NCI-H446 treated with DMSO at 0.1 percent for 48 hours (cell line): ENCODE measurements at regions not wholly inside any gene's neighbourhood (a gene's known extent, or its start where the extent isn't known, plus 50 kb on each side); places are given as distances from the start of the nearest gene placed in this dataset.
A peak's percentile ranks its signal among the peaks of the same experiment; 100 is the strongest.

Experiments used
- DNase-seq: peaks from one replicate; lab custom pipeline; 2025; lab: John Stamatoyannopoulos, UW

DNA sequence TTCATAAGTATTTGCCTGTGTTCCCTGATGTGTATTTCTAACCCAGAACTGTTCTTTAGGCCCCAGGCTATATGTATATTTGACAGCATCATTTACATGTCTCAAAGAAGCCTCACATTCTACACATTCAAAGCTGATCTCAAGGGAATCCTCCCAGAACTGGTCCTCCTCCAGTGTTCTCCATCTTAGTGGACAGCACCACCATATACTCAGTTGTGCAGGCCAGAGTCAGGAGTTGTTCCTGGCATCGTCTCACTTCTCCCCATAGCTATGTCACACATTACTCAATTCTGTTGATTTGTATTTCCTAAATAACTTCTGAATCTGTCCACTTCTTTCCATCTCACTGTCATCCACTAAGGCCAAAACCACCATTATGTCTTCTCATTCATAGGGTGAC, 82.8 kb upstream of the TRPC3 start:
- no peak for DNase-seq

GRCh38 chr4:122027203-122027602, 75.3 kb upstream of the TRPC3 start:
- no peak for DNase-seq

DNA sequence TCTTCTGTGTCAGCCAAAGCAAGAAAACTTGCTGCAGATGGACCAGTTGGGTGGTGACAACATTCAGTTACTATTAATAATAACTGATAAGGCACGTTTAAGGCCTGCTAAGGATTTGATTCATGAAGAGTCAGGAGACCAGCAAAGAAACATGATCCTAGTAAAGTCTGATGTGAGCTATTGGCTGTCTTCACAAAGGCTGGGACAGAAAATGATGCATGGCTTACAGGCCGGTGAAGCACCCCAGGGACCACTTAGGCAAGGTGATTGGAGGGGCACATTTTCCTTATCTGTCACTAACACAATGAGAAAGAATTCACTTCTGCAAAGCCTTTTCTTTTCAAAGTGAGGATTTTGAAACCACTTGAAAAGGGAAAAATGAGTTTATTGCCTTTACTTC, 65.4 kb upstream of the TRPC3 start:
- DNase-seq = no peak

DNA sequence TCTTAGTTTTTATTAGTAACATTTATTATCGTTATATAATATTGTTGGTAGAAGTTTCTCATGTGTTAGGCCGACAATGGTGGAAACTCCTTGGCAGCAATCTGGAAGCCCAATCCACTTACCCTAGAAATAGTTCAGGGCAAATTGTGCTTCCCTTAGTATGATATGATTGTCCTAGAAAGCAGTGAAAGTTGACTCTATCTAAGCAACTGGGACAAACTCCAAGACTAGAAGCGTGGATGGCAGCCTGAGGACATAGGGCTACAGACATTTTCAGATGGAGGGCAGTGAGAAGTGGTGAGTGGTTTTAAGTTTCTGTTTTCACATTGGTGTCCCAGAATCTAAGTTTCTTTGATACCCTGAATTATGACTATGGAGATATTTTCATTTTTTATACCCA, 63.3 kb upstream of the TRPC3 start:
- DNase-seq = no peak

- DNase-seq = no peak
These were observed 60.9 kb upstream of the TRPC3 start for GRCh38 chr4:122012735-122013134.

DNA sequence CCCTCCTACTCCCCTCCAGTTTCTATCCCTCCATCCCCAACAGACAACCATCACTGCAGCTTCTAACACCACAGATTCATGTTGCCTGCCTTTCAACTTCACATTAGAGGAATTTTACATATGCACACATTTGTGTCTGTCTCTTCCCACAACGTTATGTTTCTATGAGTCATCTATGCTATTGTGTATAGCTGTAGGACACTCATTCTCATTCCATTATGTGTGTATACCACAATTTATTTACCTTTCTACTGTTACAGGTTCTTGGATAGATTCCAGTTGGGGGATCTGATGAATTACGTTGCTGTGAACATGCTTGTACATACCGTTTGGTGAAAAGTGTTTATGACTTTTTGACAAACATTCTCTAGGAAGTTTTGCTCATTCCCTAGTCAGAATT, 58.8 kb upstream of the TRPC3 start:
- no peak for DNase-seq

GRCh38 chr4:122009524-122009923, 57.7 kb upstream of the TRPC3 start:
- DNase-seq = no peak

GRCh38 chr4:122007016-122007415, 55.2 kb upstream of the TRPC3 start:
- no peak for DNase-seq

- no peak for DNase-seq
These were observed 53.4 kb upstream of the TRPC3 start for GRCh38 chr4:122005064-122005755.

GRCh38 chr4:122003335-122003734, 51.5 kb upstream of the TRPC3 start:
- peak; percentile 9 for DNase-seq
